Nucleus accumbens (tissue), 56 donors: ENCODE measurements at regions not wholly inside any gene's neighbourhood (a gene's known extent, or its start where the extent isn't known, plus 50 kb on each side); places are given as distances from the start of the nearest gene placed in this dataset.
A peak's percentile ranks its signal among the peaks of the same experiment; 100 is the strongest.

ENCODE experiments used
- DNase-seq, 56 donors: peaks; one replicate each; lab custom pipeline; 2025; lab: John Stamatoyannopoulos, UW

- DNase-seq: peak in 17 of 56 donors; percentile 1 to 51 (median 10)
Observed at GRCh38 chr13:47281991-47282390, 385.1 kb upstream of the HTR2A start.

GRCh38 chr13:47279920-47280319 lies 383.1 kb upstream of the HTR2A start:
- DNase-seq: no peak

- no peak for DNase-seq
Observed at GRCh38 chr13:47277774-47278173, 380.9 kb upstream of the HTR2A start.

DNA sequence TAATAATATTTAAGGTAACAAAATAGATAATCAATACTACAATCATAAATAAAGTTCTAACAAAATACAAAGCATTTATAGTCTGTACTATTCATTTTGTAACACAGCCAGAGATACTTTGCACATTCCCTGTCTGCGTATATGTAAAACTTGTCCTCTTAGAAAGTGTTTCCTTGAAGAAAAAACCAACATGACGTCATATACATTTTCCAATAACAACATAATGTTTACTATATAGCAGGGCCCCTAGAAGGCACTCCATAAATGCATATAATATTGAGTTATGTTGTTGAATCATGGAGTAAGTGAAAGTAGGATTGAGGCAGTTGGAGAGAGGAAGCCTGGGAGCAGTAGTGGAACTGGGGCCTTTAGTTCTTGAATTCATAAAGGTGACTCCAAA lies 371.4 kb upstream of the HTR2A start:
- no peak for DNase-seq

- no peak for DNase-seq
Observed at GRCh38 chr13:47258384-47258783, 361.5 kb upstream of the HTR2A start.

- no peak for DNase-seq
Observed at GRCh38 chr13:47256618-47257017, 359.8 kb upstream of the HTR2A start.

DNA sequence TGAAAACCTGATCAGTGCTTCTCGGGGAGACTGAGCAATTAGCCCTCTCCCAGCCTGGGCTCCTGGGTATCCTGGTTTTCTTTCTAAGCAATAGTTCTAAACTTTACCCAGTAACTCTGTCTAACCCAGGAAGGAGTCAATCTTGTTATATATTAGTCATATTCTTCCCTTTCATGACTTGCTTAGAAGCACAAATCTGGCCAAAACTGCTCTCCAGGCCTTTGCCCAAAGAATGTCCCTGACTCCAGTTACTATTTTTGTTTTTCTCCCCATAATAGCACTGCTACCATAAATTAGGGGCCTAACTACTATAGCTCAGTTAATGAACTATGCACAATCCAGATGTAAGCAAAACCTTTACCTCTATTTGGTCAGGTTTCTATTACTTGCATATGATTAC lies 355.8 kb upstream of the HTR2A start:
- no peak for DNase-seq

- no peak for DNase-seq
Observed at GRCh38 chr13:47251771-47252170, 354.9 kb upstream of the HTR2A start.

- DNase-seq: peak in 1 of 56 donors; percentile 3
Observed at GRCh38 chr13:47250146-47250545, 353.3 kb upstream of the HTR2A start.

GRCh38 chr13:47249266-47249665 lies 352.4 kb upstream of the HTR2A start:
- no peak for DNase-seq

- DNase-seq: no peak
Observed at GRCh38 chr13:47241446-47241845, 344.6 kb upstream of the HTR2A start.

GRCh38 chr13:47239025-47239424 lies 342.2 kb upstream of the HTR2A start:
- no peak for DNase-seq

DNA sequence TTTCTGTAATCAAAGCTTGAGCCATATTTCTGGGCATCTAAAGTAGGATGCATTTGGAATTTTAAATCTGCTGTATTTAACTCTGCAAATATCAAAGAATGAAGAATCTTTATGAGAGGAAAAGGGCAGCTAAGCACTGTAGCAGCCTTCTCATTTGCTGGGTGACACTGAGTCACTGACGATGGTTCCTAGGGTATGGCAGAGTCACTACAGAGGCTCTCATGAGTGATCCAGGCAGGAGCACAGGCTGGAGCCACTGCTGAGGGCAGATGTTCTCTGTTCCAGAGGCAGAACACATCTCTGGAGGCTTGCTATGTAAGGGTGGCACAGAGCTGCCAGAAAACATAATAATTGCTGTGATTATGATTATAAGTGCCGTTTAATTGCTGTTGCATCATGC lies 340.7 kb upstream of the HTR2A start:
- no peak for DNase-seq

DNA sequence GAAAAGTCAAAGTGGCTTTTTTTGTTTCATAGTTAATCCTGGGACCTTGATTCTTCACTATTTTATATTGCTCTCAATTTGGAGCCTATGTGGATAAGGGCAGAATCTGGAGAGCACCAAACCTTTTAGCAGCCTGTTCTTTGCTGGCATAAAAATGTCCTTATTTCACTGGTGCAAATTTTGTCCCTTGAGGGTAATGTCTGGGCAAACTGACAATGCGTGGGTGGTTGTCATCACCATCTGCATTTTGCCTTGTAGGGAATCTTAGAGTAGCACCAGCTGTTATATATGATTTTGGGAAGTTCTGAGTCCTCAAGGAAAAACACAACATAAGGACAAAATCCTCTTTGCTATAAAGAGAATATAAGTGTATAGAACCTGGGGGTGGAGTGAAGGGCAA lies 336.9 kb upstream of the HTR2A start:
- DNase-seq: no peak

DNA sequence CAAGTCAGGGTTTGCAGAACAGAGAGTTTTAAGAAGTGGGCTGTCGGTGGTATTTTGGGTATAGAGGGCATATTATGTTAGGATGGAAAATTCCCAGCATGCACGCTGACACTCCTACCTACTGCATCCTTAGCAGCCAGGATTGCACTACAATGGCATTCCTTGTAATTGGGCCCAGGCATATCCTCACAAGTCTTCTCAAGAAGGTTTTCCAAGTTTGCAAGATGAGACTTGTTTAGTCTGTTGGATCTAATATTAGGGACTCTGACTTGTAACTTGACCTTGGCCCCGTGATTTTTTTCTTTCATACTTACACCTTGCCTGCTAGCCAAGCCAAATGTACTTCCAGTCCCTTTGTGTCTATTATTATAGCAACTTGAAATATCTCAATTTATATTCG lies 335.7 kb upstream of the HTR2A start:
- DNase-seq: no peak

DNA sequence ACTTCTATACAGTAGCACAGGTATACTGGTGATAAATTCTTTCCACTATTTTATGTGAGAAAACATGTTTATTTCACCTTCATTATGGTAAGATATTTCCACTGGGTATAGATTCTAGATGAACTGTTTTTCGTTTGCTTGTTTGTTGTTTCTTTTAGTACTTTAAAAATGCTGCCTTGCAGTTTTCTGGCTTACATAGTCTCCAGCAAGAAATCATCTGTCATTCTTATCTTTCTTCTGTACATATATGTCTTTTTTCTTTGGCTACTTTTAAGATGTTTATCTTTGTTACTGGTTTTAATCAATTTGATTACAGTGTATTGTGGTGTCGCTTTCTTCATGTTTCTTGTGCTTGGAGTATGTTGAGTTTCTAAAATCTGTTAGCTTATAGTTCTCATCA lies 333.3 kb upstream of the HTR2A start:
- no peak for DNase-seq

DNA sequence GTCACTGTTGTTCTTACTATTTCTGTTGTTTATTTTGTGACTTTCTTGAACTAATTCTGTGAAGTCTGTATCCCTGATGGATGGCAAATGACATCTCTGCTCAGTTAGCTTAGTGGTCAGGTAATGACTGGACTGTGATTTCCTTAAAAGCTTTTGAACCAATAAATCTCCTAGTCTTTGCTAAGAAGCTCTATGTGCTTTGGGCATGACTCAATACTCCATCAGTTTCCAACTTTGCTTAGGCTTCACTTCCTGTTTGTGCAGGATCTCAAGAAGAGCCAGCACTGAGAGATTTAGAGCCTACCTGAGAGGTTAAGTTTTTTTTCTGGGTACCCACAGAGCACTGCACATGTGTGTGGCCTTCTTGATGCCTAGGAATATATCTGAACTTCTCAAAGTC lies 329.7 kb upstream of the HTR2A start:
- DNase-seq: no peak

DNA sequence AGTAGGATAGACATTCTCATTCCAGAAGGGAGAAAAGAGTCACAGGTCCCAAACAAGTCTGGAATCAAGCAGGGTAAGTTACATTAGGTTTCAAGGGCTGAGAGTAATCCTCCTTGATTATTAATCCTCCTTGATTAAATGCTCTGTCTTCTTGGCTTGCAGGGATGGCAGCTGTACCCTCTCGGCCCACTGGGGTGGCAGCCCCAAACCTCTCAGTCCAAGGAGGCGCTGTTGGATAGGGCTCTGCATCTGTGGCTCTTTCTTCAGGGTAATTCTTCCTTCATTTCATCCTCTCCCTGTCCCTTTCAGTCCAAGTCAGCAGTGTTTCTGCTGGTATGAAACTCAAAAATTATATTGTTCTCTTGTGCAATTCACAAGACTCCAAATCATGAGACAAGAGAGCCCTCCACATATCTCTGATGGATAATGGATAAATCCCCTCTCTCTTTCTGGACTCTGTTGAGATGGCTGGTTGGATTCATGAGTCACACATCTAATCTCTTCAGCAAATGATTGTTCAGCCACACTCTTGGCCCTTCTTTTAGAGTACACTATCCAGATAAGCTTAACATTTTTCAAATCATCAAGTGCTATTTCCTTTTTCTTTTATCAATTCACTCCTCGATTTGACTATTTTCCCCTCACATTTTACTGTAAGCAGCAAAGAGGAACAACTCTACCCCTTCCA lies 323.7 kb upstream of the HTR2A start:
- DNase-seq: no peak

GRCh38 chr13:47218611-47219010 lies 321.8 kb upstream of the HTR2A start:
- no peak for DNase-seq

DNA sequence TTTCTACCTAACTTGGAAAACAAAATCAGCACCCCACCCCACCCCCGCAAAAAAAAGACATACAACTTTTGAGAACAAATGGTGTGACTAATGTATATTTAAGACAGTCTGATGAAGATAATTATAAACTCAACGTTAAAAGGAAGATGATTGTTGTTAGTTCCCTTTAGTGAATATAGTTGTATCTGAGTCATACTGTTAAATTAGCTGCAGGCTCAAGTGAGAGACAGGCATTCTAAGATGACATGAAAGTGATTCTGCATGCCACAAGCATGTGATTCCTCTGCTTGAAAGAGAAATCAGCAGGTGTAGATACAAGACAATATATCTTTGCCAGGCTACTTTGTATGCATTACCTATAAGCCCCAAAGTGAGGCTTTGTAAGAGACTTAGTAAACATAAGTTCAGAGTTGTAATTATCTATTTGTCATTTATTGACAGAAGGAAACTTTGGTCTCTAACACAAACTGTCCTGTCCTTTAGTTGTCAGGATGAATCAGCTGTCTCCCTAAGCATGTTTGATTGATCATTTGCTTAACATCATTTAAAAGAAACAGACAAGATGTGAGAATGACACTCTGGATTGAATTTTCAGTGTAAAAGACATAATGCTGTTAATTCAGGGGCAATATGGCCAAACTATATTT lies 319.4 kb upstream of the HTR2A start:
- DNase-seq: peak in 1 of 56 donors; percentile 5

DNA sequence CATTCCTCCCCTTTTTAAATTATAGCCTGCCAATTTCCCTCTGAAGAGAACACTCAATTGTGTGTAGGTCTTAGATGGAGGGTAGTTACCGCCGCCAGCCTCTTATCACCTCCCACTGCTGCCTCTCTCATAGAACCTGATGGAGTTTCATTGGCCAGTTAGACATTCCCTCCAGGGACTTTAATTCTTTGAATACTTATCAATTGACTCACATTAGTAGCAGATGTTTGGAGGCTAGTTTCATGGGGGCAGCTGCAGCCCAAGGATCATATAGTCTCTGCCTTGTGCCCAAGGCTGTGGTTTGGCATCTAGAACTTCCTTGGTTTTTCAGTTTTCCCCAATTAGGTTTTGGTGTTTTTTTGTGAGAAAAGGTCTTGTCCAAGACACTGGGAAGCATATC lies 318.9 kb upstream of the HTR2A start:
- no peak for DNase-seq

GRCh38 chr13:47213047-47213446 lies 316.2 kb upstream of the HTR2A start:
- DNase-seq: no peak

GRCh38 chr13:47211106-47211505 lies 314.3 kb upstream of the HTR2A start:
- DNase-seq: no peak
